Lung (tissue), 11 donors: ENCODE measurements at regions not wholly inside any gene's neighbourhood (a gene's known extent, or its start where the extent isn't known, plus 50 kb on each side); places are given as distances from the start of the nearest gene placed in this dataset.

ENCODE experiments used
- ATAC-seq: fragments of 200-7000 bp; cut with Tn5 transposase; one replicate; pipeline ENCODE4 v1.9.1; 2020; ENCODE audit warnings: moderate number of reproducible peaks; ENCODE audit not compliant: insufficient read depth, low FRiP score
- DNase-seq, 3 donors: peaks; one replicate each; pipeline ENCODE4 v3.0.0-alpha.2; 2013 to 2017
- H3K27ac ChIP-seq, 2 donors: one replicate each; pipeline ENCODE4 v1.5.1; 2013; ENCODE audit warnings: mild to moderate bottlenecking in 2 of 2, moderate library complexity in 2 of 2, control low read depth in 1 of 2, inconsistent platforms in 1 of 2, low read depth in 1 of 2, low read length in 1 of 2
- H3K27me3 ChIP-seq, 3 donors: one replicate each; pipeline ENCODE4 v1.5.1; 2013; ENCODE audit warnings: low read length in 2 of 3; ENCODE audit not compliant: control insufficient read depth in 3 of 3, insufficient read depth in 3 of 3
- H3K36me3 ChIP-seq, 4 donors: one replicate each; pipeline ENCODE4 v1.5.1; 2013; ENCODE audit warnings: low read length in 4 of 4, mild to moderate bottlenecking in 1 of 4, moderate library complexity in 1 of 4; ENCODE audit not compliant: control insufficient read depth in 4 of 4, insufficient read depth in 4 of 4
- H3K4me1 ChIP-seq, 5 donors: one replicate each; pipeline ENCODE4 v1.5.1; 2013; ENCODE audit warnings: low read length in 5 of 5, mild to moderate bottlenecking in 2 of 5, moderate library complexity in 1 of 5; ENCODE audit not compliant: control insufficient read depth in 5 of 5, insufficient read depth in 5 of 5
- H3K4me3 ChIP-seq: one replicate; pipeline ENCODE4 v1.5.1; 2013; ENCODE audit warnings: mild to moderate bottlenecking, control low read depth, moderate library complexity
- H3K9ac ChIP-seq, 2 donors: one replicate each; pipeline ENCODE4 v1.5.1; 2013; ENCODE audit warnings: low read length in 2 of 2, control low read depth in 1 of 2; ENCODE audit not compliant: insufficient read depth in 1 of 2
- H3K9me3 ChIP-seq, 4 donors: one replicate each; pipeline ENCODE4 v1.5.1; 2013; ENCODE audit warnings: low read length in 3 of 4, mild to moderate bottlenecking in 1 of 4, moderate library complexity in 1 of 4; ENCODE audit not compliant: control insufficient read depth in 4 of 4, insufficient read depth in 3 of 4
- CTCF ChIP-seq: IDR thresholded peaks from 2 replicates; pipeline ENCODE4 v1.5.1; 2012; ENCODE audit warnings: mild to moderate bottlenecking; ENCODE audit errors: control extremely low read depth, extremely low read depth
- WGBS, 2 donors: extraction: QIAGEN DNeasy Blood & Tissue Kit; methylation state at CpG; one replicate each; pipeline ENCODE4 v1.1.7; 2013; 5-methylcytosine and 5-hydroxymethylcytosine counted together
- donor health status: control.
- donor health status: control.
- donor health status: Bipolar disorder and iron deficiency.
- donor health status: healthy.
- donor health status: DM: yes; HTN: yes; CAD: no.

GRCh38 chr4:14528918-14529317 is 473.4 kb upstream of the CPEB2 start:
- Histone ChIP-seq H3K9ac (no peak overlapping the region), H3K36me3 (no peaks in the 10 kb centered on the region), H3K27ac (no peak overlapping the region), H3K27me3 (no peaks in the 10 kb centered on the region), H3K9me3 (no peaks in the 10 kb centered on the region), H3K4me3 (no peak overlapping the region), H3K4me1 (no peaks in the 10 kb centered on the region)
- 90 to 94% methylated on average over 2 of the region's 2 CpGs for WGBS, 2 donors
- no peak for ATAC-seq
- DNase-seq: no peak
- TF ChIP-seq CTCF: no peak

DNA sequence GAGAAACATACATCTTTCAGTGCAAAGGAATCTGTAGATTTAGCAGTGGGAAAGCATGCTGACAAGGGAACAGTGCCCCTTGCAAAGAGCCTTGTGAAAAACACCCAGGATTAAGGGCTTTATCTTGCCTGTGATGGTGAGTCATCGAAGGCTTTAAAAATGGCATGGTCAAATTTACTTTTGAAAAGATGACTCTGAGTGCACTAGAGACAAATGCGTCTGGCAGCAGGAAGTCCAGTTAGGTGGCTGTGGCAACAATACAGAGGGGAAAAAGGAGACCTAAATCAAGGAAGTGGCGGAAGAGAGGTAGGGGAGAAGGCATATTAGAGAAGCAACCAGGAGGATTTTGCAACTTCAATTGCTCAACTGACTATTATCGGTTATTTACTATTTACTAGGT is 472.6 kb upstream of the CPEB2 start:
- H3K9ac ChIP-seq: no peak overlapping the region
- H3K9me3 ChIP-seq: no peaks in the 10 kb centered on the region
- no peaks in the 10 kb centered on the region for H3K4me1 ChIP-seq
- H3K27me3 ChIP-seq: no peaks in the 10 kb centered on the region
- DNase-seq (no peak), ATAC-seq (no peak)
- no peak overlapping the region for H3K4me3 ChIP-seq
- 42 to 46% methylated on average over 4 of the region's 4 CpGs for WGBS, 2 donors
- no peaks in the 10 kb centered on the region for H3K36me3 ChIP-seq
- H3K27ac ChIP-seq: no peak overlapping the region
- TF ChIP-seq CTCF: no peak

DNA sequence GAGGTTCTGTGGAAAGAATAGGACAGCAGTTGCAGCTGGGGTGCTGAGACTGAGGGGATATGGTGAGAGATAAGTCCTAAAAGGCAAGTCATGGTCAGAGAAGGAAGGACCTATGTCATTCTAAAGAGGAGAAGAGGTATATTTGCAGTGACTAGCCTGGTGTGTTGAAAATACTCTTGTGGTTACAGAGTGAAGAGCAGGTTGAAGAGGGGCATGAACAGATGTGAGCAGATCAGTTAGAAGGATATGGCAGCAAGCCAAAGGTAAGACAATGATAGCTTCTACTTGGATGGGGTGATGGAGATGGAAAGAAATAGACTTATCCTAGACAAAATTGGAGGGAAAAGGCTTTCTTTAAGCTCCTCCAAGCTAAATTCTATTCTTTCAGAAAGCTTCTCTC is 469.8 kb upstream of the CPEB2 start:
- no peak for DNase-seq
- Histone ChIP-seq H3K4me3 (no peak overlapping the region), H3K4me1 (no peaks in the 10 kb centered on the region), H3K36me3 (no peaks in the 10 kb centered on the region), H3K27ac (no peak overlapping the region), H3K27me3 (no peaks in the 10 kb centered on the region), H3K9ac (no peak overlapping the region), H3K9me3 (no peaks in the 10 kb centered on the region)
- no peak for TF ChIP-seq CTCF
- no peak for ATAC-seq

DNA sequence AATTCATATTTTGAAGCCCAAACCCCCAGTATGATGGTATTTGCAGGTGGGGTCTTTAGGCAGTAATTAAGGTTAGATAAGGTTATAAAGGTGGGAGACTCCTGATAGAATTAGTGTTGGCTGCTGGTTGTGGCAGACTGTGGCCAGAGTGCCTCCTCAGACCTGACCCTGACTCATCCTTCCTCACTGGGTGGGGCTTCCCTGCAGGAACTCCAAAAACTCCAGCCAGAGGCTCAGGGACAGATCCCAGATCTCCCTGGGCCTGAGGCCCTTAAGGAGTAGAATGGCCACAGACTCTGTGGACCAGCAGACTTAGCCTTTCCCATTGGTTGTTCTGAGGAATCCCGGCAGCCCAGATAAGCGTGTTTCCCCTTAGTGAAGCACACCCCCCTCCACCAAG is 463.0 kb upstream of the CPEB2 start:
- Histone ChIP-seq H3K9ac (no peak overlapping the region), H3K4me3 (no peak overlapping the region), H3K4me1 (no peaks in the 10 kb centered on the region), H3K36me3 (no peaks in the 10 kb centered on the region), H3K9me3 (no peaks in the 10 kb centered on the region), H3K27me3 (no peaks in the 10 kb centered on the region), H3K27ac (no peak overlapping the region)
- 68 to 100% methylated on average over 2 of the region's 2 CpGs for WGBS, 2 donors
- DNase-seq (no peak), ATAC-seq (no peak)
- no peak for TF ChIP-seq CTCF
